Peyer's patch (tissue), 4 donors: ENCODE measurements at regions not wholly inside any gene's neighbourhood (a gene's known extent, or its start where the extent isn't known, plus 50 kb on each side); places are given as distances from the start of the nearest gene placed in this dataset.

Source experiments
- POLR2A ChIP-seq, 2 donors: fragments of 450-650 bp; IDR thresholded peaks; one replicate each; pipeline ENCODE4 v1.5.1; 2017; ENCODE audit warnings: antibody characterized with exemption in 2 of 2, mild to moderate bottlenecking in 2 of 2, moderate library complexity in 2 of 2
- TF ChIP-seq, protein P1 (sequence below), 6 experiments: fragments of 450-650 bp in 4 of 6; fragments of 200-600 bp in 2 of 6; sonication (generic) in 1 of 6; IDR thresholded peaks; one replicate each; pipeline ENCODE4 v1.5.1; 2017 to 2019; ENCODE audit warnings: antibody characterized with exemption in 6 of 6, mild to moderate bottlenecking in 3 of 6, moderate library complexity in 1 of 6

DNA sequence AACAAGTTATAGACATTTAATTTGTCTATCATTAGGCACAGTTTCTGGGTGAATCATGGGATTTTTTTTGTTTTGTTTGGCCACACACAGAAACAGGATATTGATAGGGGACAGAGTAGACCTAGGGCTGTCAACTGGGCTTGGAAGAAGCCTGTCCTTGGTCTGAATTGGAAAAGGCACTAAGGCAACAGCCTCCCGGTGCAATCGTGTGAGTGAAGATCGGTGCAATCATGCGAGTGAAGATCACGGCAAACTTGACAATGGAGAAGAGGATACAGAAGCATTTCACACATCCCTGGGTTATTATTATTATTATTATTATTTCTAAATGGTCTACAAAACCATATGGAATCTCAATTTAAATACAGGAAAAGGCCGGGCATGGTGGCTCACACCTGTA lies 94.5 kb downstream of the ACKR3 start:
- TF ChIP-seq, protein P1, sequence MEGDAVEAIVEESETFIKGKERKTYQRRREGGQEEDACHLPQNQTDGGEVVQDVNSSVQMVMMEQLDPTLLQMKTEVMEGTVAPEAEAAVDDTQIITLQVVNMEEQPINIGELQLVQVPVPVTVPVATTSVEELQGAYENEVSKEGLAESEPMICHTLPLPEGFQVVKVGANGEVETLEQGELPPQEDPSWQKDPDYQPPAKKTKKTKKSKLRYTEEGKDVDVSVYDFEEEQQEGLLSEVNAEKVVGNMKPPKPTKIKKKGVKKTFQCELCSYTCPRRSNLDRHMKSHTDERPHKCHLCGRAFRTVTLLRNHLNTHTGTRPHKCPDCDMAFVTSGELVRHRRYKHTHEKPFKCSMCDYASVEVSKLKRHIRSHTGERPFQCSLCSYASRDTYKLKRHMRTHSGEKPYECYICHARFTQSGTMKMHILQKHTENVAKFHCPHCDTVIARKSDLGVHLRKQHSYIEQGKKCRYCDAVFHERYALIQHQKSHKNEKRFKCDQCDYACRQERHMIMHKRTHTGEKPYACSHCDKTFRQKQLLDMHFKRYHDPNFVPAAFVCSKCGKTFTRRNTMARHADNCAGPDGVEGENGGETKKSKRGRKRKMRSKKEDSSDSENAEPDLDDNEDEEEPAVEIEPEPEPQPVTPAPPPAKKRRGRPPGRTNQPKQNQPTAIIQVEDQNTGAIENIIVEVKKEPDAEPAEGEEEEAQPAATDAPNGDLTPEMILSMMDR (IDR thresholded peaks at IDR 0.05): no peak
- no peak for TF ChIP-seq POLR2A (IDR thresholded peaks at IDR 0.05)
